OCI-LY7 (cell line): ENCODE measurements at regions not wholly inside any gene's neighbourhood (a gene's known extent, or its start where the extent isn't known, plus 50 kb on each side); places are given as distances from the start of the nearest gene placed in this dataset.

Experiments used
- CTCF ChIP-seq: fragments of 200-600 bp; sonication (generic); conservative IDR thresholded peaks from 2 replicates; pipeline ENCODE4 v1.5.1; 2014; ENCODE audit warnings: mild to moderate bottlenecking, antibody characterized with exemption, low read length, moderate library complexity, mixed read lengths
- EZH2phosphoT487 ChIP-seq: fragments of 200-600 bp; sonication (generic); IDR thresholded peaks from 2 replicates; pipeline ENCODE4 v1.6.1; 2018; ENCODE audit warnings: low read depth, borderline replicate concordance, mild to moderate bottlenecking, mixed run types, antibody characterized with exemption, low read length, moderate library complexity, mixed read lengths

GRCh38 chr14:53456931-53457330, 303.8 kb upstream of the DDHD1 start:
- TF ChIP-seq CTCF, result no peak
- TF ChIP-seq EZH2phosphoT487, result no peak
